ENCODE measurements at regions not wholly inside any gene's neighbourhood (a gene's known extent, or its start where the extent isn't known, plus 50 kb on each side); places are given as distances from the start of the nearest gene placed in this dataset.

DNA sequence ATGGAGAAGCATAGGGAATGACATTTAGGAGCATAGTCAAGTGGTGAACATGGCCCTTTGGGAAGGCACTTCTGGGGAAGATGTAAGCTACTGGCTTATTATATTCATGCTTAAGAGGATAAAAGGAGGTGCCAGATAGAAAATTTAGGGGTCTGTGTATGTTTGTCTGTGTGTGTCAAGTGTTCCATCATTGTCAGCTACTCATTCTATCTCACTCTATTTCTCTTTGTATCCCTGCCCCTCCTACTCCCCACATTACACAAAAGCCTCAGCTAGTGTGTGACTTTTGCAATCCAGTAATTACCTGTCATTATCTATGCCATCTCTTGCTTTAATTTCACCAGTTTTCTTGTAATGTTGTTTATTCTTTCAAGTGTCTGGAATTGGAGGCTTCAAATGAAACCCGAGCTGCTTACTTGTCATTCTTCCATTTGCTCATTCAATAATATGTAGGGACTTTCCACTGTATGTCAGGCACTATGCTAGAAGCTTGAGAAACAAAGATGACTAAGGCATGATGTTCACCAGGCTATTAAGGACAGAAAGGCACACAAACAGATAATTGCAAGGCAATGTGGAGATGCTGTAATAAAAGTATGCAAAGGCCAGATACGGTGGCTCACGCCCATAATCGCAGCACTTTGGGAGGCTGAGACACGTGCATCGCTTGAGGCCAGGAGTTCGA, 229.8 kb upstream of the TEX13C start:
- DNase-seq = peak; percentile 78

DNA sequence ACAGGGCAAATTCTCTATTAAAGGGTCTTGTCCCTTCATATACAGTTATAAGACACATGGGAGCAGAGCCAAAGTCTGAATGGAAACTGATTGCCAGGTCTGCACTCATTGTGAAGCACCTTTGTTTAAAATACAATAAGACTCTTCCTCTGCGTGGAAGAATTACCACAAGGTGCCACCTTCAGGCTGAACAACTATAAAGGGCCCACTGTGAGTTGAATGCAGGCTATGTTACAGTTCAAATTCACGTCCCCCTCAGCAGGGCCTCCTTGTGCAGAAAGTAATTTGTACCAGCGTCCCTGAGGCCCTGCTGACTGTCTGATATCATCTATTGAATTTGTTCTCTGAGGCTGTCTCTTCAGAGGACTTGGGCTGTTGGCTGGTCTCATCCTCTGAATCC, 225.8 kb upstream of the TEX13C start:
- DNase-seq = peak; percentile 63

DNA sequence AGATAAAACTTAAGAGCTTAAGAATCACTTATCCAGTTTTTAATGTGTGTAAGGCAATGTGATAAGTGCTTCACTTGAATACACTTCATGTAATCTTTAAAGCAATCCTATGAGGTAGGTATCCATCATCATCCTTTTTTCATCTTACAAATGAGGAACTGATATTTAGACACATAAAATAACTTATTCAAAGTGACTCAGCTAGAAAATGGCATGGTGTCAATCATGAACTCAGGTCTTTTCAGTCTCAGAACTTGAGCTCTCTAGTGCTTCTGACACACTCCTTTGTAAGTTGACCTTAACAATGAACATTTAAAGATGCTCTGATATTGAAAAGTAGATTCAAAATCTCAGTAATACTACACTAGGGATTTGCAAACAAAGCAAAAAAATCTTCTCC, 224.8 kb upstream of the TEX13C start:
- no peak for DNase-seq

DNA sequence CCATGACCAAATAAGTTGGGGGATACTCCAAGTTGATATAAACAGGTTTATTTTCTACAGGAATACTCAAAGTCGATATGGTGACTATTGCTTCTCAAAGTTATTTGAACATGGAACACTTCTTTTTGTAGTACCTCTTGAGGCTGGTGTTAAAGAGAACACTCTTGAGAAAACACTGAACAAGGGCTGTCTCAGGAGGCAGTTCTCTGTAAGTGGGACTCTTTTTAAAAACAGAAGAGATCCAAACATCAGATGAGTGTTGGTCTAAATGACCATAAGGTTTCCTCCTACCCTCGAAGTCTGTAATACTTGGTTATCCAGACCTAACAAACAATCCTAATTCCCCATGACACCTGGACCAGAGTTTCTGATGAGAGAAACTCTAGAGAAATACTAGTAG, 223.2 kb upstream of the TEX13C start:
- no peak for DNase-seq

DNA sequence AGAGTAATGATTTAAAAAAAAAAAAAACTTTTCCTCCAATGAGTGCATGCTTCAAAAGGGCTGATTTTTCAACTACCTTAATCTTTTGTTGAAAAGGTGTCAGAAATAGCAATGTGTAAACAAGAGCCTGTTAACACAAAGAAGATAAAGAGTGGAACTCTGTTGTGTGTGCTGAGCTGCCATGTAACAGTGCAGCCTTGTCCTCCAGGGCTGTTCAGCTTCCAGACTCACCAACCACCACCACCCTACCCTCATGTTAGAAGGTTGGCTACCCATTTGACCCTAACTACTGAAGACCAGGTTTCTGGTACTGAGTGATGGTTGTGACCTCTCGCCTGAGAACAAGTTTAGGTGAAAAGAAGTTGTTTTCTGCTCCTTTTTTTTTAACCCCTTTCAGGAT, 222.8 kb upstream of the TEX13C start:
- no peak for DNase-seq

DNA sequence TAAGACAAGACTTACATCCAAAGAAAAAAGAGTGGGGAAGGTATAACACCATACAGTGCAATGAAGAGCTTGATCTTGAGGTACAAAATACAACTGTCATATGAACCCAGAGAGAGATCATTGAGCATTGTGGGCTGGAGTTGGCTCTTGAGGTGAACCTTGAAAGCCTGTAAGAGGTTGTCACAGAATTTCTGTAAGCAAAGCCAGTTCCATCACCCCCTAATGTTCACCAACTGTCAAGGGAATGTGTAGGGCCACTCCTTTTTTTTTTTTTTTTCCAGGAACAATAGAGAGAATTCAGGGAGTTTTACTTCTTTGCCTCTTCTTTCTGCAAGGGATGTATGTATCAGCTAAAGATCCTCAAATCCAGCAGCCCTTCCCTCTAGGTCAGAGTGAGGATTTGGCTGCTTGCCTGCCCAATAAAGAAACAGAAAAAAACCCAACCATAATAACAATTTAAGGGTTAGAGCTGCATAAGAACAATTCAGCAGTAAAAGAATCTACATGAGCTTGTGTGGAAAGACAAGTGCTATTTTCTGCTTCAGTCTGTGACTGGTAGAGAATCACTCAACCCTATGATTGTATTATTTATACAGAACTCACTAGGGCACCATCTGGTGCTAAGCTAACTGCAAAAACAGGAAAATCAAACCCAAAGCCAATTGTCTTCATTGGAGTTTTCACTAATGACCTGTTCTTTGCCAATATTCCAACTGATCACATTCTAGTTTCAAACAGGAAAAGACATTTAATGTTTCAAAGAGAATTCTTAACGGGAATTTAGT, 217.5 kb upstream of the TEX13C start:
- DNase-seq = no peak

DNA sequence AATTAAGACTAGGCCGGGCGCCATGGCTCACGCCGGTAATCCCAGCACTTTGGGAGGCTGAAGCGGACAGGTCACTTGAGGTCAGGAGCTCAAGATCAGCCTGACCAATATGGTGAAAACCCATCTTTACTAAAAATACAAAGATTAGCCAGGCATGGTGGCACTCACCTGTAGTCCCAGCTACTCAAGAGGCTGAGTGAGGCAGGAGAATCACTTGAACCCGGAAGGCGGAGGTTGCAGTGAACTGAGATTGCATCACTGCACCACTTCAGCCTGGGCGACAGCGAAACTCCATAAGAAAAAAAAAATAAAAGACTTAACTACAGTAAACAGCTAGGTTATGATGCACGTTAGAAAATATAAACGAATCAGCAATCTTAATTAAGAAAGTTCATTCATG, 216.0 kb upstream of the TEX13C start:
- no peak for DNase-seq

DNA sequence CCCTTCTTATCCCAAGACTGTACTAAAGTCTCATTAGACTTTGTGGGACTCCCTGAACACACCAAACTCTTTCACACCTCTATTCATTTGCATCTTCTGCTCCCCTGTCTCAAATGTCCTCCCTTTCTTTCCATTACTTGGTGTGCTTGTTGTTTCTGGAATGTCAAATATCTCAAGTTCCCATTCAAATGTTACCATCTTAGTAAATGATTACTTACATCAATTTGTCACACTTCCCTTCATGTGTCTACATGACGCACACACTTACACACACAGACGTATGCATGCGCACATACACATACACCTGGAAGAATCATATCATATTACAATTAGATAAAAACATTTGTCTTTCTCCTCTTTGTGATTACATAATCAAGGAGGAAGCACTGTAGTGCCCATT, 210.8 kb upstream of the TEX13C start:
- no peak for DNase-seq

DNA sequence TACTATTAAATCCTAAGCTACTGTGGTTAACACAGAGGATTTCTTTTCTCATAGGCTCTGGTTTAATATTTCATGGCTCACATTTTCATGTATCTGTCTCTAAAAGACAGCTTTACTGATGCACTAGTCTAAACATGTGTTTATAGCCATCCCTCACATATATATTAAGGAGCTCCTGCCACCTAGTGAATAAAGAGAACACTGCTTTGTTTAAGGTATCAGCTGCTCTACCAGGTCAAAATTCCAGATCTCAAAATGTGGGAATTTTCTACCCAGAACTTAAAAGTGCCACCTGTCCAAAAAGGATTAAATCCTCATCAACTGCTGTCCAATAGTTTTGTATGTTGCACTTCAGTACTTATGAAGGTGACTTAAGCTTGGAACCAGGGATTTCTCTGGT, 188.5 kb upstream of the TEX13C start:
- peak; percentile 29 for DNase-seq

DNA sequence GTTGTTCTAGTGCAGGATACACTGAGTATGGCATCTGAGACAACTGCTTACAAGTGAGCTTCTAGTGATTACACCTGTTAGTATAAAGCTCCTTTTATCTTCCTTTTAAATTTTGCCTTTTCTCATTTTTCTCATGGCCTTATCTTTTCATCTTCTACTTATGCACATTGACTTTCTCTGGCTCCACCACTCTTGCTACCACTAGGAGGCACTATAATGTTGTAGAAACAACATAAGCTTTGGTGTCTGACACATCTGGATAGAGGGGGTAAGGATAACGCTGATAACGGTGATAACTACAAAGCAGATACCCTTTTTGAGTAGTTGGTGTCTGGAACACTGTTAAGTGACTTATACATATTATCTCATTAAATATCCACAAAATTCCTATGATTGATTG, 187.4 kb upstream of the TEX13C start:
- peak; percentile 31 for DNase-seq

DNA sequence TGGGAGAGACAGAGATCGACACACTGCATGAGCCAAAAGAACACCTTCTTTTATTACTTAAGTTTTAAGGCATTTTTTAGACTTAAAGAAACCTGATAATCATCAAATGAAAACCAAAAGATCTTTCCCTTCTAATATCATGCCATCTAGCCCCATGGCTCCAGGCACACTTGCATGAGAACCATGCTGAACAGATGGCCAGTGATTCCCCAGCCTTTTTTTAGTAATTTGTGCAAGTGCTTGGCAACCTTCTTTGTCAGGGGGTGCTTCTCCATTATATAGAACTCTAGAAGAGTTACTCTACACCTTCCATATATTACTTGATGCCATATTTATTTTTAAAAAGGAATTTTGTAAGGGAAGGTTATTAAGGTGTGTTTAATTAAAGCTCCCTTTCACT, 182.2 kb upstream of the TEX13C start:
- no peak for DNase-seq

DNA sequence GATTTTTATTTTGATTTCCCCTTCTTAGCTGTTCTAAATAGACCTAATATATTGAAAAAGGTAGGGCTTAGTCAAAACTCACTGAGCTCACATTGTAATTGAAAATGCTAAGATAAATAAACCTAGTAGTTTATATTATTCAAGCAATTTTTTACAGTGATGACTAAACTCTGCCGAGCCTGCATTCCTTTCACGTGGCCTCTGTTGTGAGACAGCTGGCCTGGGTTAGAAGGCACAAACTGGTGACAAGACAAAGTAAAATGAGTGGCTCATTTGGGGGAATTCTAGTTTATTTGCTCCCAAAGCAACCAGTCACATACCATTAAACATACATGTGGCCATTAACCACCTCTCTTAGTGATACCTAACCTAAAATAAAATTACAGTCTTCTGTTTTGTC, 169.4 kb upstream of the TEX13C start:
- no peak for DNase-seq

DNA sequence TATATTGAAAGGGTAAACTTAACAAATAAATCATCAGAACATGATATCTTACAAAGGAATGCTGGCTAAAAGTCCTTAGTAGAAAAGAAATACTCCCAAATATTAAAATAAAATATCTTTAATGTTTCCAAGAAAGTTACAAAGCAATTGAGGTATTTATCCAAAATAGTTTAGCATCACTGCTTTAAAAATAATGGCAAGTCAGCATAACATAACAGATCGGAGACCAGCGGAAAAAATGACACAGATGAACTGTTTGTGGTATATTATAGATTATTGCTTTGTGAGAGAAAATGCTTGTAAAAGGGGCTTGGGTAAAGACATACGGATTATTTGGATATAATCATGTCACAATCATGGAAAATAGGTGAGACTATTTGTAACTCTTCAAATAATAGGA, 168.5 kb upstream of the TEX13C start:
- DNase-seq = no peak

DNA sequence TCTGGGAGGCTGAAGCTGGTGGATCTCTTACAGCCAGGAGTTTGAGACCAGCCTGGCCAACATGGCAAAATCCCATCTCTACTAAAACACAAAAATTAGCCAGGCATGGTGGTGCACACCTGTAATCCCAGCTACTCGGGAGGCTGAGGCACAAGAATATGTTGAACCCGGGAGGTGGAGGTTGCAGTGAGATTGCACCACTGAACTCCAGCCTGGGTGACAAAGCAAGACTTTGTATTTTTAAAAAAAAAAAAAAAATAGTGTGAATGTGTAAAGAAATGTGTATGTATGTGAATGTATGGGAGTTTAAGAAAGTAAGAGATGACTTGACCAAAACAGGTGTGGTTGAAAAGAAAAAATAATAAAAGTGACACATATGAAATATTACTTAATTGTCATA, 167.7 kb upstream of the TEX13C start:
- no peak for DNase-seq

DNA sequence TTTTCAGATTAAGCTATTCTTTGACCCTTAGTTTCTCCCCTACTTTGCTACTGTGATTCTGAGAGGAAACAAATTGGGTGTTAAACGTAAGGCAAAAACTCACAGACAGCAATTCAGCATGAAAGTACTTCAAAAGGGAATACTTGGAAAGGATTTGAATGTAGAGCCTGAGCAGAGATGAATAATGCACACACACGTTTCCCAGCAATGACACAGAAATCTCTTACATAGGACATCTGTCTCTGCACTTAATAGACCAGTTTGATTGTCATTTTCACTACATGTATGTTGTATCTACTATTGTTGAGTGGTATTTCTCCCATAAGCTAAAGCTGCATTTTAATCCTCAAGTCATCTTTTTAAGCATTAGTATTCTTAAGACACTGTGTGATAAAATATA, 166.1 kb upstream of the TEX13C start:
- DNase-seq = no peak

DNA sequence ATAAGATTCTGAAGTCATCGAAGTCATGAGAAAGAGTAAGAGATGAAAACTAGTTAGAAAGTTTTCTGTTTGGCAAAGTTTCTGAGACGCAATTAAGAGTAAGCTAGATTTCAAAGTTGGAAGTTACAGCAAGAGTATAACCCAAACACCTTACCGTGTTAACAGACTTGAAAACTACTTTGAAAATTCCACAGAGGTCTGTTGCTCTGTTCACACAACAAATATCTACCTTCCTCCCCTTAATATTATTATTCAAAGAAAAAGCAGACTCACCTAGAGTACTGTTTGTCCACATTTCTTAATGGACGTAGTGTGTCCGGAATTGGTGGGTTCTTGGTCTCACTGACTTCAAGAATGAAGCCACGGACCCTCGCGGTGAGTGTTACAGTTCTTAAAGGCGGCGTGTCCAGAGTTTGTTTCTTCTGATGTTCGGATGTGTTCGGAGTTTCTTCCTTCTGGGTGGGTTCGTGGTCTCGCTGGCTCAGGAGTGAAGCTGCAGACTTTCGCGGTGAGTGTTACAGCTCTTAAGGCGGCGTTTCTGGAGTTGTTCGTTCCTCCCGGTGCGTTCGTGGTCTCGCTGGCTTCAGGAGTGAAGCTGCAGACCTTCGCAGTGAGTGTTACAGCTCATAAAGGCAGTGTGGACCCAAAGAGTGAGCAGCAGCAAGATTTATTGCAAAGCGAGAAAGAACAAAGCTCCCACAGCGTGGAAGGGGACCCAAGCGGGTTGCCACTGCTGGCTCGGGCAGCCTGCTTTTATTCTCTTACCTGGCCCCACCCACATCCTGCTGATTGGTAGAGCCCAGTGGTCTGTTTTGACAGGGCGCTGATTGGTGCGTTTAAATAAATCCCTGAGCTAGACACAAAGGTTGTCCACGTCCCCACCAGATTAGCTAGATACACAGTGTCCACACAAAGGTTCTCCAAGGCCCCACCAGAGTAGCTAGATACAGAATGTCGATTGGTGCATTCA, 165.1 kb upstream of the TEX13C start:
- peak; percentile 44 for DNase-seq

DNA sequence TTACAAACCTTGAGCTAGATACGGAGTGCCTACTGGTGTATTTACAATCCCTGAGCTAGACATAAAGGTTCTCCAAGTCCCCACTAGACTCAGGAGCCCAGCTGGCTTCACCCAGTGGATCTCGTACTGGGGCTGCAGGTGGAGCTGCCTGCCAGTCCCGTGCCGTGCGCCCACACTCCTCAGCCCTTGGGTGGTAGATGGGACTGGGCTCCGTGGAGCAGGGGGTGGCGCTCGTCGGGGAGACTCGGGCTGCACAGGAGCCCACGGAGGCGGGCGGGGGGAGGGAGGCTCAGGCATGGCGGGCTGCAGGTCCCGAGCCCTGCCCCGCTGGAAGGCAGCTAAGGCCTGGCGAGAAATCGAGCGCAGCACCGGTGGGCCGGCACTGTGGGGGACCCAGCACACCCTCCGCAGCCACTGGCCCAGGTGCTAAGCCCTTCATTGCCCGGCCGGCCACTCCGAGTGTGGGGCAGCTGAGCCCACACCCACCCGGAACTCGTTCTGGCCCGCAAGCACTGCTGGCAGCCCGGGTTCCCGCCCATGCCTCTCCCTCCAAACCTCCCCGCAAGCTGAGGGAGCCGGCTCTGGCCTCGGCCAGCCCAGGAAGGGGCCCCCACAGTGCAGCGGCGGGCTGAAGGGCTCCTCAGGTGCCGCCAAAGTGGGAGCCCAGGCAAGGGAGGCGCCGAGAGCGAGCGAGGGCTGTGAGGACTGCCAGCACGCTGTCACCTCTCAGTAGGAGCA, 164.2 kb upstream of the TEX13C start:
- peak; percentile 13 for DNase-seq

DNA sequence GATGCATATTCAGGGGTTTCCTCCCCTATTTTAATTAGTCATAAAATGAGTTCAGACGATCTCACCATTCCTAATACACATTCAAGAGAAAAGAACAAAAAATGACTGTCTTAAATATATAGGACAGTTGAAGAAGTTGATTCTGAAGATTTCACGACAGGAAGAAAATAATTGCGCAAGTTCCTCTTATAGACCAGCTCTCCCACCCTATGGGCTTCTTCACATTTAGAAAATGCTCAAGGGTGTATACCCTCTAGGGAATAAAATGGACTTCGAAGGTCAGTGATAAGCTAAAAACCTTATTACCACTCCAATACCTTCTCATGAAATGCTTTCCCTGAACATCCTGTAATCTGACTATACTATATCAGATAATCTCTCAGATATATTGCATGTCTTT, 149.2 kb upstream of the TEX13C start:
- no peak for DNase-seq

DNA sequence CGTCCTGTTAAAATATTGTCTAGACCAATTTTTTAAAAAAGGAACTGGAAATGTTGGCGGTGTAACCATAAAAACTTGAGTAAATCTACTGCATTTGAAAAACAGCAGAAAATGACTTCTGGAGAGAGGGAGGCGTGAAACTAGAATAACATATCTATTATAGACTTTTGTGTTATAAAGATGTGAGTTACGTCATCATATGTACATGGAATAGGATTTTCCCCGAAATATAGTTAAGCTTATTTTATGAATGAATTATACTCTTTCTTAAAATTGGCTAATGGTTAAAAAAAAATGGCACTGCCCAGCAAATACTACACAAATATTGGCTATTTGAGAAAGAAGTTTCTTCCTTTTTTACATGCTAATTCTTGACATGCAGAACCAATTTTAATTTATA, 147.1 kb upstream of the TEX13C start:
- DNase-seq = no peak

DNA sequence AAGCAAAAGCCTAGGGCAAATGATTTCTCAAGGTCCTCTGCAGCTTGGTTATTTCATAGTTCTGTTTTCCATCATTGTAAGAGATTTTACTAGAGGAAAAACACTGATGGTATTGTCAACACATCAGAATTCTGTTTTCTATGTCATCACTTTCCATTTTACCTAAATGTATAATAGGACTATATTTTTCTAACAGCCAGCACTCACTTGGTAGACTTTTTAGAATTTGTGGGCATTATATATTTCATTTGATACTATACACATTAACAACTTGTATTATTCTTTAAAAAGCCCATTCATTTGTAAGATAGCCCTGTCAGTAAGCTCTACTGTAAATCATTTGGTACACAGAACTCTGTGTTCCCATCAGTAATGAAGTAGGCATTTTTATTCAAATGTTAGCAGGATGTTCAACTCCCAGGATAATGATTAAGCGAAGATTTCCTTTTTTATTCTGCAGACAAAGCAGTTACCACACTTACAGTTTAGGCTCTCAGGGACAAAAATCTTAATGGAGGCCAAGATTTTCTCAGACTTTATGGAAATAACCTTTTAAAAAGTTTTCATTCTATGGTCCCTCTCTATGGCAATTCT, 143.6 kb upstream of the TEX13C start:
- no peak for DNase-seq

DNA sequence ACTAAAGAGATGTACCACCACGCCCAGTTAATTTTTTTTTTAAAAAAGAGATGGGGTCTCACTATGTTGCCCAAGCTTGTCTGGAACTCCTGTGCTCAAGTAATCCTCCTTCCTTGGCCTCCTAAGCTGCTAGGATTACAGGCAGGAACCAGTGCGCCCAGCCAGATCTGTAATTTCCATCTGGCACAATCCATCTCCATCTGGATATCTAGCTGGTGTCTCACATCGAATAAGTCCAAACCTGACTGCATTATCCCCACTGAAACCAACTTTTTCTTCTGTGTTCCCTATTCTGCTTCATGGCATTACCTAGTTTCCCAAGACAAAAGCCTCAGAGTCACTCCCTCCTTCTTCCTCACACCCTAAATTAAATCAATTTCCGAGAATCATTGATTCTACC, 125.8 kb upstream of the TEX13C start:
- no peak for DNase-seq

DNA sequence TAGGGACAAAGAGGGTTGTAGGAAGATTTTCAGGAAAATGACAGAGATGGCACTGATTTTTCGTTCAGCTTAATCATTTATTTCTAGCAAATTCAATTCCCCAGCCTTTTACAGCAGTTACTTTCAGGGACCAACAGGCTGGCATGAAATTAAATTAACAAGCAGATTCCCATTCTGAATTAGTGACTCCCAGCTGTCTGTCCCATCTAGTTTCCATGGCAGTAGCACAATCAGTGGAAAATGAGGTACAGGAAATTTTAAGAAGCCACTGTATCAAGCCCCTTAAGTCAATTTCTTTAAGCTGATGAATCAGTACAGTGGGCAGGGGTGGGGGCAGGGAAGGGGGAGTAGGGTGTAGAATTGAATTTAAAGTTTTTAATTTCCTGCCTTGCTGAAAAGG, 121.1 kb upstream of the TEX13C start:
- DNase-seq = no peak

Data from NCI-H146 (cell line).